ENCODE measurements at regions not wholly inside any gene's neighbourhood (a gene's known extent, or its start where the extent isn't known, plus 50 kb on each side); places are given as distances from the start of the nearest gene placed in this dataset.

GRCh38 chr5:35324679-35325078 is 94.4 kb upstream of the PRLR start:
- H3K4ac ChIP-seq (ENCODE audit: low read depth, low read length), result no peak overlapping the region
- H3K4me3 ChIP-seq (ENCODE audit: low read depth, low read length), result no peak overlapping the region
- H3K9me3 ChIP-seq (ENCODE audit: insufficient read depth, low read depth, low read length), result no peaks in the 10 kb centered on the region
- no peak overlapping the region for H3K9ac ChIP-seq (ENCODE audit: low read length)
- H4K12ac ChIP-seq (ENCODE audit: low read depth, low read length), result no peak overlapping the region
- H3K27ac ChIP-seq (ENCODE audit: low read depth, low read length), result no peak overlapping the region
- H2BK12ac ChIP-seq (ENCODE audit: low read length), result no peak overlapping the region
- no peak overlapping the region for H2AK5ac ChIP-seq (ENCODE audit: low read length)
- no peak overlapping the region for H3K18ac ChIP-seq (ENCODE audit: low read length)
- H3K23ac ChIP-seq (ENCODE audit: low read length), result no peak overlapping the region
- H3K79me2 ChIP-seq (ENCODE audit: control insufficient read depth, insufficient read depth, low read length, poor library complexity), result no peaks in the 10 kb centered on the region
- no peak overlapping the region for H2AFZ ChIP-seq (ENCODE audit: insufficient read depth, low read length, poor library complexity)
- H3K14ac ChIP-seq (ENCODE audit: low read length), result no peak overlapping the region
- no peaks in the 10 kb centered on the region for H3K4me1 ChIP-seq (ENCODE audit: control insufficient read depth in 1 of 2, insufficient read depth in 2 of 2, low read length in 2 of 2)
- no peaks in the 10 kb centered on the region for H3K27me3 ChIP-seq (ENCODE audit: insufficient read depth, low read length)
- H4K91ac ChIP-seq (ENCODE audit: low read depth, low read length), result no peak overlapping the region
- DNase-seq, result no peak
- no peaks in the 10 kb centered on the region for H3K36me3 ChIP-seq (ENCODE audit: control insufficient read depth in 1 of 2, insufficient read depth in 2 of 2, low read length in 2 of 2)
- no peak overlapping the region for H3K4me2 ChIP-seq (ENCODE audit: low read length)
- H2BK120ac ChIP-seq (ENCODE audit: insufficient read depth, low read length, poor library complexity), result no peak overlapping the region
- H3K79me1 ChIP-seq (ENCODE audit: low read length), result no peaks in the 10 kb centered on the region
- no CpG with 5 or more reads among the region's 6 CpGs for WGBS (ENCODE audit: extremely low coverage, insufficient coverage, insufficient read length)
- no peak overlapping the region for H2BK5ac ChIP-seq (ENCODE audit: low read depth, low read length, poor library complexity)
- H4K8ac ChIP-seq (ENCODE audit: low read depth, low read length), result no peak overlapping the region

GRCh38 chr5:35324201-35324600 is 93.9 kb upstream of the PRLR start:
- H2BK5ac ChIP-seq (ENCODE audit: low read depth, low read length, poor library complexity), result no peak overlapping the region
- H3K36me3 ChIP-seq (ENCODE audit: control insufficient read depth in 1 of 2, insufficient read depth in 2 of 2, low read length in 2 of 2), result no peaks in the 10 kb centered on the region
- no peaks in the 10 kb centered on the region for H3K79me2 ChIP-seq (ENCODE audit: control insufficient read depth, insufficient read depth, low read length, poor library complexity)
- H4K8ac ChIP-seq (ENCODE audit: low read depth, low read length), result no peak overlapping the region
- H3K4me3 ChIP-seq (ENCODE audit: low read depth, low read length), result no peak overlapping the region
- no peak overlapping the region for H3K27ac ChIP-seq (ENCODE audit: low read depth, low read length)
- no peak overlapping the region for H4K12ac ChIP-seq (ENCODE audit: low read depth, low read length)
- no peak overlapping the region for H3K14ac ChIP-seq (ENCODE audit: low read length)
- no peak overlapping the region for H3K4me2 ChIP-seq (ENCODE audit: low read length)
- no peaks in the 10 kb centered on the region for H3K9me3 ChIP-seq (ENCODE audit: insufficient read depth, low read depth, low read length)
- no peak overlapping the region for H4K91ac ChIP-seq (ENCODE audit: low read depth, low read length)
- WGBS (ENCODE audit: extremely low coverage, insufficient coverage, insufficient read length), result no CpG with 5 or more reads among the region's 4 CpGs
- H3K4ac ChIP-seq (ENCODE audit: low read depth, low read length), result no peak overlapping the region
- H3K23ac ChIP-seq (ENCODE audit: low read length), result no peak overlapping the region
- no peak overlapping the region for H3K9ac ChIP-seq (ENCODE audit: low read length)
- DNase-seq, result no peak
- H2BK12ac ChIP-seq (ENCODE audit: low read length), result no peak overlapping the region
- H3K79me1 ChIP-seq (ENCODE audit: low read length), result no peaks in the 10 kb centered on the region
- H3K4me1 ChIP-seq (ENCODE audit: control insufficient read depth in 1 of 2, insufficient read depth in 2 of 2, low read length in 2 of 2), result no peaks in the 10 kb centered on the region
- H2AFZ ChIP-seq (ENCODE audit: insufficient read depth, low read length, poor library complexity), result no peak overlapping the region
- H2AK5ac ChIP-seq (ENCODE audit: low read length), result no peak overlapping the region
- no peak overlapping the region for H2BK120ac ChIP-seq (ENCODE audit: insufficient read depth, low read length, poor library complexity)
- H3K27me3 ChIP-seq (ENCODE audit: insufficient read depth, low read length), result no peaks in the 10 kb centered on the region
- no peak overlapping the region for H3K18ac ChIP-seq (ENCODE audit: low read length)

- Histone ChIP-seq H3K27ac (ENCODE audit: low read depth, low read length) (no peak overlapping the region), H2AK5ac (ENCODE audit: low read length) (no peak overlapping the region), H3K4me2 (ENCODE audit: low read length) (no peak overlapping the region), H3K4me1 (ENCODE audit: control insufficient read depth in 1 of 2, insufficient read depth in 2 of 2, low read length in 2 of 2) (no peaks in the 10 kb centered on the region), H3K23ac (ENCODE audit: low read length) (no peak overlapping the region), H3K9ac (ENCODE audit: low read length) (no peak overlapping the region), H3K27me3 (ENCODE audit: insufficient read depth, low read length) (no peaks in the 10 kb centered on the region), H2BK120ac (ENCODE audit: insufficient read depth, low read length, poor library complexity) (no peak overlapping the region), H3K14ac (ENCODE audit: low read length) (no peak overlapping the region), H2BK5ac (ENCODE audit: low read depth, low read length, poor library complexity) (no peak overlapping the region), H3K4ac (ENCODE audit: low read depth, low read length) (no peak overlapping the region), H4K8ac (ENCODE audit: low read depth, low read length) (no peak overlapping the region), H2BK12ac (ENCODE audit: low read length) (no peak overlapping the region), H3K79me2 (ENCODE audit: control insufficient read depth, insufficient read depth, low read length, poor library complexity) (no peaks in the 10 kb centered on the region), H3K9me3 (ENCODE audit: insufficient read depth, low read depth, low read length) (no peaks in the 10 kb centered on the region), H4K91ac (ENCODE audit: low read depth, low read length) (no peak overlapping the region), H3K36me3 (ENCODE audit: control insufficient read depth in 1 of 2, insufficient read depth in 2 of 2, low read length in 2 of 2) (no peaks in the 10 kb centered on the region), H3K4me3 (ENCODE audit: low read depth, low read length) (no peak overlapping the region), H3K79me1 (ENCODE audit: low read length) (no peaks in the 10 kb centered on the region), H4K12ac (ENCODE audit: low read depth, low read length) (no peak overlapping the region), H2AFZ (ENCODE audit: insufficient read depth, low read length, poor library complexity) (no peak overlapping the region), H3K18ac (ENCODE audit: low read length) (no peak overlapping the region)
- no CpG with 5 or more reads among the region's 3 CpGs for WGBS (ENCODE audit: extremely low coverage, insufficient coverage, insufficient read length)
- no peak for DNase-seq
These were observed 89.7 kb upstream of the PRLR start for GRCh38 chr5:35320029-35320428.

- Histone ChIP-seq H3K36me3 (ENCODE audit: control insufficient read depth in 1 of 2, insufficient read depth in 2 of 2, low read length in 2 of 2) (no peaks in the 10 kb centered on the region), H3K23ac (ENCODE audit: low read length) (no peak overlapping the region), H2BK12ac (ENCODE audit: low read length) (no peak overlapping the region), H3K18ac (ENCODE audit: low read length) (no peak overlapping the region), H3K4ac (ENCODE audit: low read depth, low read length) (no peak overlapping the region), H3K9ac (ENCODE audit: low read length) (no peak overlapping the region), H3K27ac (ENCODE audit: low read depth, low read length) (no peak overlapping the region), H3K4me1 (ENCODE audit: control insufficient read depth in 1 of 2, insufficient read depth in 2 of 2, low read length in 2 of 2) (no peaks in the 10 kb centered on the region), H2BK120ac (ENCODE audit: insufficient read depth, low read length, poor library complexity) (no peak overlapping the region), H3K79me1 (ENCODE audit: low read length) (no peaks in the 10 kb centered on the region), H3K79me2 (ENCODE audit: control insufficient read depth, insufficient read depth, low read length, poor library complexity) (no peaks in the 10 kb centered on the region), H4K91ac (ENCODE audit: low read depth, low read length) (no peak overlapping the region), H3K27me3 (ENCODE audit: insufficient read depth, low read length) (no peaks in the 10 kb centered on the region), H2AK5ac (ENCODE audit: low read length) (no peak overlapping the region), H3K14ac (ENCODE audit: low read length) (no peak overlapping the region), H2BK5ac (ENCODE audit: low read depth, low read length, poor library complexity) (no peak overlapping the region), H3K9me3 (ENCODE audit: insufficient read depth, low read depth, low read length) (no peaks in the 10 kb centered on the region), H3K4me2 (ENCODE audit: low read length) (no peak overlapping the region), H4K12ac (ENCODE audit: low read depth, low read length) (no peak overlapping the region), H2AFZ (ENCODE audit: insufficient read depth, low read length, poor library complexity) (no peak overlapping the region), H4K8ac (ENCODE audit: low read depth, low read length) (no peak overlapping the region), H3K4me3 (ENCODE audit: low read depth, low read length) (no peak overlapping the region)
- DNase-seq, result peak; percentile 34 to 50
- WGBS (ENCODE audit: extremely low coverage, insufficient coverage, insufficient read length), result no CpG with 5 or more reads among the region's 4 CpGs
These were observed 89.2 kb upstream of the PRLR start for GRCh38 chr5:35319333-35320002.

Data from trophoblast cell (in vitro differentiated cells and primary cell).